K562 (cell line): ENCODE measurements at regions not wholly inside any gene's neighbourhood (a gene's known extent, or its start where the extent isn't known, plus 50 kb on each side); places are given as distances from the start of the nearest gene placed in this dataset.

Experiments
- CBFA2T2 ChIP-seq: fragments of 450-650 bp; conservative IDR thresholded peaks from 2 replicates; pipeline ENCODE4 v1.6.1; 2017; ENCODE audit warnings: mild to moderate bottlenecking
- CTBP1 ChIP-seq: fragments of 450-650 bp; IDR thresholded peaks from 2 replicates; pipeline ENCODE4 v1.6.1; 2016; ENCODE audit warnings: borderline replicate concordance
- HIVEP1 ChIP-seq: fragments of 250-450 bp; sonication (Bioruptor Pico); IDR thresholded peaks from 2 replicates; pipeline ENCODE4 v1.4.0; 2020; ENCODE audit warnings: mild to moderate bottlenecking
- NCOA4 ChIP-seq: fragments of 450-650 bp; IDR thresholded peaks from 2 replicates; pipeline ENCODE4 v1.6.1; 2018; ENCODE audit warnings: mild to moderate bottlenecking; ENCODE audit not compliant: partially characterized antibody
- RAD51 ChIP-seq: fragments of 450-650 bp; IDR thresholded peaks from 2 replicates; pipeline ENCODE4 v1.7.1; 2016; ENCODE audit warnings: low read depth, mild to moderate bottlenecking, borderline replicate concordance
- WHSC1 ChIP-seq: IDR thresholded peaks from one replicate; pipeline ENCODE4 v1.6.1; 2012; ENCODE audit warnings: low read length, control low read depth, inconsistent platforms
- ZBTB7A ChIP-seq: IDR thresholded peaks from 2 replicates; pipeline ENCODE4 v1.6.1; 2011; ENCODE audit warnings: low read depth, mild to moderate bottlenecking, low read length, moderate library complexity, borderline replicate concordance; ENCODE audit not compliant: control insufficient read depth
- ZNF583 ChIP-seq: fragments of 250-450 bp; sonication (Bioruptor Pico); IDR thresholded peaks from 2 replicates; pipeline ENCODE4 v1.4.0; 2020
- TF ChIP-seq, protein P1 (sequence below), 2 experiments: fragments of 150-350 bp in 1 of 2; IDR thresholded peaks; 2 replicates each; pipeline ENCODE4 v1.6.1; 2012 to 2016; ENCODE audit warnings: low read depth in 2 of 2, low read length in 2 of 2, mild to moderate bottlenecking in 1 of 2, moderate library complexity in 1 of 2
- TF ChIP-seq, protein P2 (sequence below), 2 experiments: fragments of 450-650 bp; IDR thresholded peaks; 2 replicates each; pipeline ENCODE4 v1.6.1; 2016
- TF ChIP-seq, protein P3 (sequence below): fragments of 250-450 bp; sonication (Bioruptor Pico); IDR thresholded peaks from 2 replicates; pipeline ENCODE4 v1.8.0; 2022; ENCODE audit warnings: inconsistent platforms
- TF ChIP-seq, protein P4 (sequence below): fragments of 450-650 bp; IDR thresholded peaks from 2 replicates; pipeline ENCODE4 v1.6.1; 2016; ENCODE audit warnings: low read depth

DNA sequence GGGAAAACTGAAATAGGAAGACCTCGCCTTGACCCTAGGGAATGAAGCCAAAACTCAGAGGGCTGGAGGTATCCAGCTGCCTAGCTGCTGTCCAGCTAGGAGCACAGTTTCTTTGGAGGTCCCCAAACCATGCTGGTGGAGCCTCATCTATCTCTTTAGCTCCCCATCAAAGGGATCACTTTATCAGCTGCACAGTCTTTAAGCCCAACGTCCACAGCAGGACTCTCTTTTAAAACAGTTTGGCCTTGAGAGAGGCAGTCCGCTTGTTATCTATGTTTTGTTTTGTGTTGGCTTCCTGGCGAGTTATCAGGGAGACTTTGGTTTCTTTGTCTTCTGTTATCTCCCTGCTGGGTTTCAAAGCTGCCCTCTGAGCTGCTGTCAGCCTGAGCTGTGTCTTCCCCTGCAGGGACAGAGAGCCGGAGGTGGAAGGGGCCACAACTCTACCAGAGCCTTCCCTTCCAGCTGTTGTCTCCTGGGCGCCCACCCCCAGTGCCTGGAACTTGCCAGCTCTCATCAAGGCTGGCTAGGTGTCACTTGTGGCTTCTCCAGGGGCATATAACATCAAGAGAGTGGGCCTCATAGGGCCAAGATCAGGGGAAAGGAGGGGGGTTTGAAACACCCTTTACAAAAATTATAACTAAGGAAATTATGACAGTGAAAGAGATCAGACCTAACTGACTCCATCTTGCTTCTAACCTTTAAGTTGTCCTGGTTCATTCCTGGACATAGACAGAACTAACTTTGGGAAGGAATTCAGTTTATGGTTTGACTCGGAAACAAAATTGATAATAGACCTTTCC, 61.4 kb upstream of the C15orf39 start (continued):
- TF ChIP-seq, protein P1, sequence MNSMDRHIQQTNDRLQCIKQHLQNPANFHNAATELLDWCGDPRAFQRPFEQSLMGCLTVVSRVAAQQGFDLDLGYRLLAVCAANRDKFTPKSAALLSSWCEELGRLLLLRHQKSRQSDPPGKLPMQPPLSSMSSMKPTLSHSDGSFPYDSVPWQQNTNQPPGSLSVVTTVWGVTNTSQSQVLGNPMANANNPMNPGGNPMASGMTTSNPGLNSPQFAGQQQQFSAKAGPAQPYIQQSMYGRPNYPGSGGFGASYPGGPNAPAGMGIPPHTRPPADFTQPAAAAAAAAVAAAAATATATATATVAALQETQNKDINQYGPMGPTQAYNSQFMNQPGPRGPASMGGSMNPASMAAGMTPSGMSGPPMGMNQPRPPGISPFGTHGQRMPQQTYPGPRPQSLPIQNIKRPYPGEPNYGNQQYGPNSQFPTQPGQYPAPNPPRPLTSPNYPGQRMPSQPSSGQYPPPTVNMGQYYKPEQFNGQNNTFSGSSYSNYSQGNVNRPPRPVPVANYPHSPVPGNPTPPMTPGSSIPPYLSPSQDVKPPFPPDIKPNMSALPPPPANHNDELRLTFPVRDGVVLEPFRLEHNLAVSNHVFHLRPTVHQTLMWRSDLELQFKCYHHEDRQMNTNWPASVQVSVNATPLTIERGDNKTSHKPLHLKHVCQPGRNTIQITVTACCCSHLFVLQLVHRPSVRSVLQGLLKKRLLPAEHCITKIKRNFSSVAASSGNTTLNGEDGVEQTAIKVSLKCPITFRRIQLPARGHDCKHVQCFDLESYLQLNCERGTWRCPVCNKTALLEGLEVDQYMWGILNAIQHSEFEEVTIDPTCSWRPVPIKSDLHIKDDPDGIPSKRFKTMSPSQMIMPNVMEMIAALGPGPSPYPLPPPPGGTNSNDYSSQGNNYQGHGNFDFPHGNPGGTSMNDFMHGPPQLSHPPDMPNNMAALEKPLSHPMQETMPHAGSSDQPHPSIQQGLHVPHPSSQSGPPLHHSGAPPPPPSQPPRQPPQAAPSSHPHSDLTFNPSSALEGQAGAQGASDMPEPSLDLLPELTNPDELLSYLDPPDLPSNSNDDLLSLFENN (IDR thresholded peaks at IDR 0.05; ENCODE audit: low read depth in 2 of 2, low read length in 2 of 2) = no peak
- TF ChIP-seq CTBP1 (peak; percentile 89; the same call in 1 of the 2 replicates), CBFA2T2 (peak; percentile 74), ZBTB7A (no peak), WHSC1 (no peak), NCOA4 (no peak), ZNF583 (CRISPR knock-in tag) (peak; percentile 67; the same call in 1 of the 2 replicates), HIVEP1 (CRISPR knock-in tag) (no peak), RAD51 (no peak)
- TF ChIP-seq, protein P2, sequence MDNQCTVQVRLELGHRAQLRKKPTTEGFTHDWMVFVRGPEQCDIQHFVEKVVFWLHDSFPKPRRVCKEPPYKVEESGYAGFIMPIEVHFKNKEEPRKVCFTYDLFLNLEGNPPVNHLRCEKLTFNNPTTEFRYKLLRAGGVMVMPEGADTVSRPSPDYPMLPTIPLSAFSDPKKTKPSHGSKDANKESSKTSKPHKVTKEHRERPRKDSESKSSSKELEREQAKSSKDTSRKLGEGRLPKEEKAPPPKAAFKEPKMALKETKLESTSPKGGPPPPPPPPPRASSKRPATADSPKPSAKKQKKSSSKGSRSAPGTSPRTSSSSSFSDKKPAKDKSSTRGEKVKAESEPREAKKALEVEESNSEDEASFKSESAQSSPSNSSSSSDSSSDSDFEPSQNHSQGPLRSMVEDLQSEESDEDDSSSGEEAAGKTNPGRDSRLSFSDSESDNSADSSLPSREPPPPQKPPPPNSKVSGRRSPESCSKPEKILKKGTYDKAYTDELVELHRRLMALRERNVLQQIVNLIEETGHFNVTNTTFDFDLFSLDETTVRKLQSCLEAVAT (IDR thresholded peaks at IDR 0.05) = no peak
- TF ChIP-seq, protein P3, sequence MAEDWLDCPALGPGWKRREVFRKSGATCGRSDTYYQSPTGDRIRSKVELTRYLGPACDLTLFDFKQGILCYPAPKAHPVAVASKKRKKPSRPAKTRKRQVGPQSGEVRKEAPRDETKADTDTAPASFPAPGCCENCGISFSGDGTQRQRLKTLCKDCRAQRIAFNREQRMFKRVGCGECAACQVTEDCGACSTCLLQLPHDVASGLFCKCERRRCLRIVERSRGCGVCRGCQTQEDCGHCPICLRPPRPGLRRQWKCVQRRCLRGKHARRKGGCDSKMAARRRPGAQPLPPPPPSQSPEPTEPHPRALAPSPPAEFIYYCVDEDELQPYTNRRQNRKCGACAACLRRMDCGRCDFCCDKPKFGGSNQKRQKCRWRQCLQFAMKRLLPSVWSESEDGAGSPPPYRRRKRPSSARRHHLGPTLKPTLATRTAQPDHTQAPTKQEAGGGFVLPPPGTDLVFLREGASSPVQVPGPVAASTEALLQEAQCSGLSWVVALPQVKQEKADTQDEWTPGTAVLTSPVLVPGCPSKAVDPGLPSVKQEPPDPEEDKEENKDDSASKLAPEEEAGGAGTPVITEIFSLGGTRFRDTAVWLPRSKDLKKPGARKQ = peak; percentile 6; the same call in 1 of the 2 replicates
- TF ChIP-seq, protein P4, sequence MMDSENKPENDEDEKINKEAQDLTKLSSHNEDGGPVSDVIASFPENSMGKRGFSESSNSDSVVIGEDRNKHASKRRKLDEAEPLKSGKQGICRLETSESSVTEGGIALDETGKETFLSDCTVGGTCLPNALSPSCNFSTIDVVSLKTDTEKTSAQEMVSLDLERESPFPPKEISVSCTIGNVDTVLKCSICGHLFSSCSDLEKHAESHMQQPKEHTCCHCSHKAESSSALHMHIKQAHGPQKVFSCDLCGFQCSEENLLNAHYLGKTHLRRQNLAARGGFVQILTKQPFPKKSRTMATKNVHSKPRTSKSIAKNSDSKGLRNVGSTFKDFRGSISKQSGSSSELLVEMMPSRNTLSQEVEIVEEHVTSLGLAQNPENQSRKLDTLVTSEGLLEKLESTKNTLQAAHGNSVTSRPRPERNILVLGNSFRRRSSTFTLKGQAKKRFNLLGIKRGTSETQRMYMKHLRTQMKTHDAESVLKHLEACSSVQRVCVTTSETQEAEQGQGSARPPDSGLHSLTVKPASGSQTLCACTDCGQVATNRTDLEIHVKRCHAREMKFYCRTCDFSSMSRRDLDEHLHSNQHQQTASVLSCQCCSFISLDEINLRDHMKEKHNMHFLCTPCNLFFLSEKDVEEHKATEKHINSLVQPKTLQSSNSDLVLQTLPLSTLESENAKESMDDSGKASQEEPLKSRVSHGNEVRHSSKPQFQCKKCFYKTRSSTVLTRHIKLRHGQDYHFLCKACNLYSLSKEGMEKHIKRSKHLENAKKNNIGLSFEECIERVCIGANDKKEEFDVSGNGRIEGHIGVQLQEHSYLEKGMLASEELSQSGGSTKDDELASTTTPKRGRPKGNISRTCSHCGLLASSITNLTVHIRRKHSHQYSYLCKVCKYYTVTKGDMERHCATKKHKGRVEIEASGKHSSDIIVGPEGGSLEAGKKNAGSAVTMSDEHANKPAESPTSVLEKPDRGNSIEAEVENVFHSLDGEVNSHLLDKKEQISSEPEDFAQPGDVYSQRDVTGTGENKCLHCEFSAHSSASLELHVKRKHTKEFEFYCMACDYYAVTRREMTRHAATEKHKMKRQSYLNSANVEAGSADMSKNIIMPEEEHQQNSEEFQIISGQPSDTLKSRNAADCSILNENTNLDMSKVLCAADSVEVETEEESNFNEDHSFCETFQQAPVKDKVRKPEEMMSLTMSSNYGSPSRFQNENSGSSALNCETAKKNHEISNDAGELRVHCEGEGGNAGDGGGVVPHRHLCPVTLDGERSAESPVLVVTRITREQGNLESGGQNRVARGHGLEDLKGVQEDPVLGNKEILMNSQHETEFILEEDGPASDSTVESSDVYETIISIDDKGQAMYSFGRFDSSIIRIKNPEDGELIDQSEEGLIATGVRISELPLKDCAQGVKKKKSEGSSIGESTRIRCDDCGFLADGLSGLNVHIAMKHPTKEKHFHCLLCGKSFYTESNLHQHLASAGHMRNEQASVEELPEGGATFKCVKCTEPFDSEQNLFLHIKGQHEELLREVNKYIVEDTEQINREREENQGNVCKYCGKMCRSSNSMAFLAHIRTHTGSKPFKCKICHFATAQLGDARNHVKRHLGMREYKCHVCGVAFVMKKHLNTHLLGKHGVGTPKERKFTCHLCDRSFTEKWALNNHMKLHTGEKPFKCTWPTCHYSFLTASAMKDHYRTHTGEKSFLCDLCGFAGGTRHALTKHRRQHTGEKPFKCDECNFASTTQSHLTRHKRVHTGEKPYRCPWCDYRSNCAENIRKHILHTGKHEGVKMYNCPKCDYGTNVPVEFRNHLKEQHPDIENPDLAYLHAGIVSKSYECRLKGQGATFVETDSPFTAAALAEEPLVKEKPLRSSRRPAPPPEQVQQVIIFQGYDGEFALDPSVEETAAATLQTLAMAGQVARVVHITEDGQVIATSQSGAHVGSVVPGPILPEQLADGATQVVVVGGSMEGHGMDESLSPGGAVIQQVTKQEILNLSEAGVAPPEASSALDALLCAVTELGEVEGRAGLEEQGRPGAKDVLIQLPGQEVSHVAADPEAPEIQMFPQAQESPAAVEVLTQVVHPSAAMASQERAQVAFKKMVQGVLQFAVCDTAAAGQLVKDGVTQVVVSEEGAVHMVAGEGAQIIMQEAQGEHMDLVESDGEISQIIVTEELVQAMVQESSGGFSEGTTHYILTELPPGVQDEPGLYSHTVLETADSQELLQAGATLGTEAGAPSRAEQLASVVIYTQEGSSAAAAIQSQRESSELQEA = no peak
